HG03520 (cell line): ENCODE measurements at regions not wholly inside any gene's neighbourhood (a gene's known extent, or its start where the extent isn't known, plus 50 kb on each side); places are given as distances from the start of the nearest gene placed in this dataset.

ENCODE experiments used
- ATAC-seq: cut with Tn5 transposase; IDR thresholded peaks from one replicate; pipeline ENCODE4 v1.9.1; 2021; ENCODE audit warnings: mild to moderate bottlenecking, moderate library complexity; ENCODE audit not compliant: unreplicated experiment

DNA sequence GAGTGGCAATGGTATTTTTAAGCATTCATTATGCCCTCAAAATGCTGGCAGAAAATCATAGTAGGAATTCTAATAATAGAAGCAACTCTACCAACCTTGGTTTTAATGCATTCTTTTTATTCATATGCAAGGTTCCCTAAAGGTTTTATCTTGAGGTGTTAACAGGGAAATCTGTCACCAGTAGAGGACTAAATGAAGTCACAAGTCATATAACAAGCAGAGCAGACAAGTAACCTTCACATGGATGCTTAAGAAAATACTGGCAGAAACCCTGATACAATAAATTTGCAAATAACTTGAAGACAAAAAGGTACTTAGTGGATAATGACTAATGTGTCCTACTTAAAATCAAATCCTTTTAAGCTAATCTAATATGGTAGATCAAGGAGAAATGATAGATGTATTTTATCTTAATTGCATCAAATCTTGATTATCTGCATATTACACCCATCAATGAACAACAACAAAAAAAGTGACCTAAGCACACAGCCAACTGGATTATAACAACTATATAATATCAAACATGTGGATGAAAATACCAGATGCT lies 73.3 kb downstream of the RFC3 start:
- ATAC-seq: no peak

DNA sequence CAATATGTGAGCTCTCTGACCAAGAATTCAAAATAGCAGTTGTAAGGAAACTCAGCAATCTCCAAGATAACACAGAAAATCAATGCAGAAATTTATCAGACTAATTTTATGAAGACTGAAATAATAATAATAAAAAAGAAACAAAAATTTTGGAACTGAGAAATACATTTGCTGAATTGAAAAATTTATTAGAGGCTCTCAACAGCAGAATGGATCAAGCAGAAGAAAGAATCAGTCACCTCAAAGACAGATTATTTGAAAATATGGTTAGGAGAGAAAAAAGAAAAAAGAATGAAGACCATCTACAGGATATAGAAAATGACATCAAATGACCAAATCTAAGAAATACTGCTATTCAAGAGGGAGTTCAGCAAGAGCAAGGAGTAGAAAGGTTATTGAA lies 75.6 kb downstream of the RFC3 start:
- ATAC-seq: no peak

DNA sequence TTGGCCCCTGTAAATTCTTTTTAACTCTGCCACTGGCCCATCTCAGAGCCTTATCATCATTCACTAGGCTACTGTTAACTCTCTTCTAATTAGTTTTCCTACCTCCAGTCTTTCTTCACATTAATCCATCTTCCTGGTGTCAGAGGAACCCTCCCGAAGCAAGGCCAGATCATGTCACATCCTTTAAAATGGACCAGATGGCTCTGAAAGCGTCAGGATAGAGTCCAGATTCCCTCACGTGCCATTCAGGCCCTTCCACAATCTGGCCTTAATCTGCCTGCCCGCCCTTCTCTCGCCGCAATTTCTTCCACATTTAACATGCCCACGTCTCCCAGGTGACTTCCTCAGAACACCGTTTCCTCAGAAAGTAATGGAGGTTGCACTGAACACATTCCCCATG lies 86.5 kb downstream of the RFC3 start:
- ATAC-seq: no peak

DNA sequence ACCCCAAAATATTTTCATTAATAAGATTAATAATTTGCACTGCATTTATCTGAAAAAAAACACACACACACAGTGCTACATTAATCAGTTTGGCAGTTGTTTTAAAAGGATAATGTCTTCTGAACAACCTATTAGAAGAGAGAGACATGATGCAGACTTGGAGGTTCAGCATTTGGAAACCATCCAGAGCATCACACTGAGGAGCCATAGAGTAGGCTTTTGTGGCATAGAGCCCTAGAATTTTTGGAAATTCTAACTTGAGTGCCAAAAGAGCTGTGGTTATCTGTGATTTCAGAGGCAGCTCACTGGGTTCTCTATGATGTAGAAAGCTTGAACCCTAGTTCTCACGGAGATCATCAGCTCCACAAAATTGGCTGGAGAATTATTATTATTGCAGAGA lies 90.2 kb downstream of the RFC3 start:
- no peak for ATAC-seq

DNA sequence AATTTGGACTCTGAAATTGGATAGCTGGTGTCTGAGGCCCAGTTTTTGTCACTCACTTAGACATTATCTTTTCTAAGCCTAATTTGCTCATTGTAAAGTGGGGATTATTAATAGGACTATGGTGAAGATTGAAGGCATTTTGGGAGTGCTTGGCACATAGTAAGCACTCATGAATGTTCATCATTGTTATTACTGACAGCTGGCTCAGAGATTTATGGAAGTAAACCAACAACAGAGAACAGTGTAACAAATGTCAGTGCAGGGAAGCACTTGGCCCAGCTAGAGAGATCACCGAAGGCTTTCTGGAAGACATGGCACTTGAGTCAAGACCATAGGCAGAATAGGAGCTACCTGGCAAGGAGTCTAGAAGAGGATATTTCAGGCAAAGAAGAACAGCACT lies 92.3 kb downstream of the RFC3 start:
- no peak for ATAC-seq

DNA sequence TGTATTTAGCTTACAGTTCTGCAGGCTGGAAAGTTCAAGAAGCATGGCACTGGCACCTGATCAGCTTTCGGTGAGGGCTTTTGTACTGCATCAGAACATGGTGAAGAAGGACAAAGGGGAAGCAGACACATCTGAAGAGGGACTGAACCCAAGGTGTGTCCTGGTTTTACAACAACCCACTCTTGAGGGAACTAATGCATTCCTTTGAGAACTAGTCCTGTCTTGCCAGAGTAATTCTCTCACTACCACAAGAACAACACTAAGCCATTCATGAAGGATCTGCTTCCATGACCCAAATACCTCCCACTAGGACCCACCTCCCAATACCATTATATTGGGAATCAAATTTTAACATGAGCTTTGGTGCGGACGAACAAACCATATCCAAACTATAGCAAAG lies 93.6 kb downstream of the RFC3 start:
- ATAC-seq: no peak

DNA sequence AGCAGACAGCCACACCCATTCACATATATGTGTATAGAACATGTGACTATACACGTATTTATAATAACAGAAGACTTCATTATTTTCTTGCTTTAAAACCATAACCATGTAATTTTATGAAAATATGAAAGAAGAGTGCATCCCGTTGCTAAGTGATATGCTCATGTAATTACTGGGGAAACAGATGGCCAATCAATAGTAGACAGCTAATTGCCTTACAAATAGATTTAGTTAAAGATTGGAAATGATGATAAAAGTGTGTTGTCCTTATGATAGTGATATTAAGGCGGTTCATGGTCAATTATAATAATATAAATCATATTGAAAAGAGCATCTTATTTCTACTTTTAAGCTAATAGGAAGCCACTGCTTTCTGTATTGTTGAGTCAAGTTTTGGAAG lies 95.9 kb downstream of the RFC3 start:
- ATAC-seq: no peak

DNA sequence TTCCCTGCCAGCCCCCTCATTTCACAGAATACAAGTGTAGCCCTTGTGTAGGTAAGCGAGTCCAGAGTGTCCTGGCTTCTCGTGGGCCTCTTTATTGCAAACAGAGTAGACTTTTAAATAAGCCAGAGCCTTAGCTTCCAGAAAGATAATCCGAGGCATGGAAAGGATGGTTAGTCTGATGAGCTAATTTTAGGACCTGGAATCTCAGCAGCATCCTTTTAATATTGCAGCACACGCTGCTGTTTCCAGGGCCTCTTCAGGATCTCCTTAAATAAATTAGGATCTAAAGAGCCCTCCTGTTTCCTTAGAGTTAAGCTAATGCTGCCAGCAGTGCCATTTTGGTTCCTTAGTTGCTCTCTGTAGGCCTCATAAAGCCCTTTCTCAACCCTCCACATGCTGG lies 99.2 kb downstream of the RFC3 start:
- no peak for ATAC-seq

DNA sequence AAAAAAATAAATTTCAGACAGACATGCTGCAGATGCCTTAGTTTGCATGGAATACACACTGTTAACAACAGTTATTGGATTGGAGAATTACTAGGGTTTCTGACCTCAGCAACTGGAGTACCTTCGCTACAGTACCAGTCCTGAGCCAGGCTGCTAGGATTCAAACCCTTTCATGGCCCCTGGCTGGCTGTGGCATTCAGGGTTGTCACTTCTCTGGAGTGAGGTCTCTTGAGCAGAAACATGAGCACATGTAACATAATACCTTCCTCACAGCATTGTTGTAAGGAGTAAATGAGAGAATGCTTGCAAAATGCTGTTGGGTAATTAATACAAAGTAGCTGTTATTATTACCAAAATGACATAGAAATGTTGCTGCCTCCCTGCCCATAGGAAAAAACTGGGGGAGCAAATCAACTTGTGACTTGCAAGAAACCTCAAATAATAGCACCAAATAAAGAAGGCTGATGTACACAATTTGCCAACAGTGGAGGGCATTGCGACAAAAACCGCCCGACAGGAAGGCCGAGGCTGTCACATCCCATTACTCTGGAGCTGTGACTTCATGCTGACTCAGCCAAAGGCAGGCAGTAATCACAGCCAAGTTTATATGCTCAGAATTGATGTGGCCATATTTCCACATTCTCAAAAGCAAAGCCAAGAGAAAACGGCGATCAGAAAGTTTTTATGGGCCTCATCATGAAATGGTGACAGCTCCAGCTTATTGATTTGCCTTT lies 100.4 kb downstream of the RFC3 start:
- no peak for ATAC-seq

DNA sequence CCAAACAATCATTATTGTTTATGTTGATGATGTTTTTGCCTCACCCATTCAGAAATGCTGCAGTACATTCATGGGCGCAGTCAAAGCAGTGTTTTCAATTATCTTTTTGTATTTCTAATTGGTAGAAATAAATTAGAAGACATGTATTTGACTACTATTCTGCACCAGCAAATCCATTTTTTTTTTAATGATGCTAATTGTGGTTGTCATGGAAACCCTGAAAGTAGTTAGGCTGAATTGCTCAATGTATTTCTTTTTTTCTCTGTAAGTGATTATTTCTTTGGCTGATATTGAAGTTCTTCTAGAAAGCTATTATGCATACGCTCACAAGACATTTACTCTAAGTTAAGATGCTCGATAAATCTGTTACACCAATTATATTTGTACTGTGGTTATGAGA lies 101.2 kb downstream of the RFC3 start:
- ATAC-seq: no peak

DNA sequence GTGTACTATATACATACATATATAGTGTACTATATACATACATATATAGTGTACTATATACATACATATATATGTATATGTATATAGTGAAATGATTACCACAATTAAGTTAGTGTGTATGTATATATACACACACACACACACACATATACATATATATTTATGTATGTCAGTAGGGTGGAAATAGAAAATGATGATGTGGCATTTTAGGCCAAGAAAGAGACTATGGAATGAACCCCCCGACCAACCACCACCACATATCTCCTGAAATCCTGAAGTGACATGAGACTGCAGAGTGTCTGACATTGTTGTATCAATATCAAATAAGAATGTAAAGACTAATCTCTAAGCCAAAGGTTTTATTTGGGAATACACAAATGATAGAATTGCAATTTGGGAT lies 107.6 kb downstream of the RFC3 start:
- ATAC-seq: no peak

DNA sequence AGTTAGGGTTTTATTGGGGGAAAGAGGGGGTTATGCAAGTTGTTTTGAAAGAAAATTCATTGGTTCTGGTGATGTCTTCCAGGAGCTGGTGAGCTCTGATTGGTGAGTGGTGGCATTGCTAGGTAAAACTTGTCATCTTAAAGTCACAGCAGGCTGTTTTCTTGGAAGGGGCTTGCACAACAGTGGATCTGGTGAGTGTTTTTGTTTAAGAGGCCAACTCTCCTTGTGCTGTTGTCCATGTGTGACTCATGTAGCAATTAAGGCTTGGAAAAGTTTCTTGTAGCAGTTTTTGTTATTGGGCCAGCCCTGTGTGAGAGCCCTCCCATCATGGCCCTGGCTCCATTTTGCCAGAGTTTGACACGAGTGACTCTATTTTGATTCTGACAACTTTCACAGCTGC lies 109.4 kb downstream of the RFC3 start:
- no peak for ATAC-seq

DNA sequence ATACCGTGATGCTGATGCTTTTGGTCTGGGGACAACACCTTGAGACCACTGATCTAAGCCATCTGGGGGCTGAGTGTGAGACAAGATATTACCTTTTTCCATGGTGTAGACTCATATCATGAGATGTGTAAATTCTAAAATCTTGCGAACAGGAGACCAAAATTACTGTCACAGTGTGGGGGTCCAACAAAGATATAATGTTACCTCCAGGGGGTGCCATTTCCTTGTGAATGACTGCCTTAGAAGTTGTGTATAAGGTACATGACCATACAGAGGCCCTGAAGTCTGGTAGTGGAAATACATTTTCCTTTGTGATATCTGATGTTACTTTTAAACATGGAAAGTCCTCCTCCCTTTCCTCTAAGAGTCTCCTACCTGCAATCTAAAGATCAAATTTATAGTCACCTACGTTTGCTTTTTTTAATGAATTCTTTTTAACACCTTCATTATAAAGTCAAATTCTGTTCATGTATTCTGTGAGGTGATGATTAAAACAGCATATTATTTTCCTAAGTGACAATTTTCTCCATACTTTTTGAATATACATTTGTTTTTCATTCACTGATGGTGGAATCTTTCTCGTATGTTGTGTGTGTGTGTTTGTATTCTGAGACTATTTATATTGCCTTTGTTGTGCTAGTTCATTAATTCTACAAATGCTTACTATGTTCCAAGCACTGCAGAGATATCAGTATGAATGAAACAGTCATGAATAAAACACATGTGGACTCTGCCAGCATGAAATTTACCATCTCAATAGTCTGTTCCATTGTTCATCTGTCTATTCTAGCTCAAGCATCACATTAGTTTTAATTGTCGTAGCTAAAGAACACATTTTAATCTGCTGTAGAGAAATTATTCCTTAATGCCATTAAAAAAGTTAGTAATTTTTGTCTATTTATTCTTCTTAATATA lies 113.7 kb downstream of the RFC3 start:
- peak; percentile 81 for ATAC-seq

DNA sequence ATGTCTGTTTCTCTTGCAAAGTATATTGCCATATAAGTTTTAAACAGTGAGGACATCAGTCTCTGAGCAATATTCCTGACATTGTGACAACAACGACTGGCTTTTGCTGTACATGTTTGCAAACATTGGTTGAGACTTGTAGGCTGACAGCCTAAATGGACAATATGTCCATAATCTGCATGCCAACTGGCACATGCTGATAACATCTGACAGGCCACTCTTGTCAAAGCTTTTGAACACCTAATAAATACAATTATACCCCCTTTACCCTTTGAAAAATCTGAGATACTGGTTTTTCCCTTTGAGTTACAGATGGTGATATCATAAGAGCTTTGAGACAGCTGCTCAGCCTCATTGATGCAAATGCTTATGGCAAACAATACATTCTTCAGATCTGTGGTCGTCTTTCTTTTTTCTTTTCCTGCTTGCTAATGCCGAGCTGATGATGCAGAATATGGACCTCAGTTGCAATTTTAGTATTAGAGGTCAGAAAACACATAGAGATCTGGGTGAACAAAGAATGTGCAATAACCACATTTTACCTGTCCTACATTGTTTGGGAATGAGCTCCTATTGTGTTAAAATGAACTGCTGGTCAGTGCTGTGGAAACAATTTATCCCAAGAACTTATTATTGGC lies 114.9 kb downstream of the RFC3 start:
- no peak for ATAC-seq

DNA sequence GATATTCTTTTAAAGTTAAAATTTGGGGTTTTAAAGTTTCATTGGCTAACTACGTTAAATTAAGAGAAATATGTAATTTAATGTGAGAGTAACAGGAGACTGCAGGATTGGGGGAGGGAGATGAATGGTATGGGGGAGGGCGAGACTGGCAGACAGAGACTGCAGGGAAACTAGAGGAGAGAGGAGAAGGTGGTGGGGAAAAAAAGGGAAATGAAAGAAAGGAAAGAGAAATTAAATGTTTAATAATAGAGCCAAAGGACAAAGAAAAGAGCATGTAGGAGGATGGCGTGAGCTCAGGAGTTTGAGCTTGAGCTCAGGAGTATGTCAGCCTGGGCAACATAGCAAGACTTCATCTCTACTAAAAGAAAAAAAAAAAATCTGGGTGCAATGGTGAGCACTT lies 115.9 kb downstream of the RFC3 start:
- ATAC-seq: no peak

DNA sequence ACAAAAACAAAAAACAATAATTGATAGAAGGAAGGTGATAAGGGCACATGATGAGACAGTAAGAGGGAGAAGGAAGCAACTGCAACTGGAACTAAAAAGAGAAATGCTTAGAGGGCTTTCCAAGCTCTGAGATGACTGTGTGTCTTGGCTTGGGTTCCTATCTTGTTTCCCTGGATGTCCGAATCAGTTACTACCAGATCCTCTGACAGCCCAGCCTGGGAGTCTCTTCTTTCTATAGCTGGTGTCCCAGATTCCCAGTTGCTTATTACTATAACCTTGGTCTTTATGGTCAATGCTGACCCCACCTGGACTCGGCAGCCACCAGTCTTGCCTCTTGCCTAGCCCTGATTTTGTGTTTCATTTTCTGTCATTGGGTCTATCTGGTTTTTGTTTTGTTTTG lies 116.4 kb downstream of the RFC3 start:
- no peak for ATAC-seq

DNA sequence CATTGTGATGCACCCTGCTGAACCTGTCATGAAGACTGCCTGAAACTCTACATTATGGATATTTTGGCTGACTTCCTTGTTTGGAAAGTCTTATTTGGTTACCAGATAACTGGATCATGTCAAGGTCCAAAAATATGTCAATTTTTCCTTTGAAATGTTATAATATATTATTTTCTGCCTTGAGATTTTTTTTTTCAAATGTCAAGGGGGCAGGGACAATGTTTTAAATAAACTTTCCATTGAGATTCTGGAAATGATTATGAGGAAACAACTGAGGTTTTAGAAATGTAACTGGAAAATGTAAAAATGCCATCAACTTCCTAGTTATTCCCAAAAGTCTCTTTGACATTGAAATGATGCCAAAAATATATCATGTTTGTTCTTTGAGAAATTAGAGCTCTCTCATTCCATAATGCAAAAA lies 117.0 kb downstream of the RFC3 start:
- ATAC-seq: no peak

DNA sequence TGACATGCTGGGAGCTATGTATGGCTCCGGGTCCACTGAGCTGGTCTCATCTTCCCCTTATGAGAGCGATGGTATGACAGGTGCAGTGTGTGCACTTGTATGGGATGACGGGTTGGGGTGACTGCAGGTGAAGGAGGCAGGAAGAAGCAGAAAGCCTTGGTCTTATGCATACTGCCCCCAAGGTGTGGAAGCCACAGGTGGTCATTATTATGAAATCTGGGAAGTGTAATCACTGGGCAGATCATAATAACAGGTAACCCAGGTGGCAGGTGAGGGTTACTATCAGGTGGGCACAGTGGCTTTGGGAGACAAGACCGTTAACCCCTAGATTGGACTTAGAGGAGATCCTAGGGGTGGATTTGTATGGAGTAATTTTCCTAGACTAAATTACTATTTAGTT lies 118.0 kb downstream of the RFC3 start:
- ATAC-seq: no peak

DNA sequence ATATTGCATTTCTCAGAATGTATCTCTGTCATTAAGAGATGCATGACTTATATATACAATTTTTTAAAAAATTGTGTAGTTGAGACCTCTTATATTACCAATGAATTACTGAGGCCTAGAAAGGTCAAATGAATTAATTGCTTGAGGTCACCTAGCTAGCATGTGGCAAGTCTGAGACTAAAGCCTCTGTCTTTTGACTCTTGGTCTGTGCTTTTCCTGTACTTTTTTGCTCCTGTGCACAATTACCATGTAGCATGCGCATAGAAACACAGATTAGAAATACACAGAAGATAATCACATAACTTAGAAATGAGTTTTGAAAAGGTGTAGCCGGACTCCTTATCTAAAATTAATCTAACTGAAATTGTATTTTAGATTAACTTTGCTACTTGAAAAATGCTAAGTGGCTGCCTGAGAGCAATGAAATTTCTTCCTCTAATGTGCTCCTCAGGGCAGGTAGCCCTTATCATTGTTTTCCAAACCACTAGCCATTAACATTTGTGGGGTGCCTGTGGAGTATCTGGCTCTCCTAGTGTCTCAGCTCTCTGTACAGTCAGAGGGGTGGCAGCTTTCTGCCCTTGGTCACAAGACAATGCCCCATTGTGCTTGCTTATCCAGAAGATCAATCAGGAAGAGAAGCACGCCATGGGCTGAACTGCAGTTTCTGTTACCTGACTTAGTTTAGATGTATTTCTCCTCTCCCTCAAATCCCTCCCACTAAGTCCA lies 119.6 kb downstream of the RFC3 start:
- no peak for ATAC-seq

DNA sequence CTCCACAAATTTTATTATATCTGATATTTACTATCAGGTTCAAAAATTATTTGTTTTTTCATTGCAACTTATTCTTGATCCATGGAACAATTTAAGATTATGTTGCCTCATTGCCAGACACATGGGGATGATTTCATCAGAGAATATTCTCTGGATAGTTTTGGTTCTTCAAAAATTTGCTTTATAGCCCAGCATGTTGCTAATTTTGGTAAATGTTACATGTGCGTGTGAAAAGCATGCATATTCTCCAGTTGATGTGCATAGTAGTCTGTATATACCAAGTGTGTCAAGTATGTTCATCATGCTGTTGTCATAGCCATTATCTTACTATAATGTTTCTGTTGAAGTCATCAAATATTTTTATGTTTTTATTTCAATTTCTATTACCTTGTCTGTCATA lies 122.3 kb downstream of the RFC3 start:
- ATAC-seq: no peak

DNA sequence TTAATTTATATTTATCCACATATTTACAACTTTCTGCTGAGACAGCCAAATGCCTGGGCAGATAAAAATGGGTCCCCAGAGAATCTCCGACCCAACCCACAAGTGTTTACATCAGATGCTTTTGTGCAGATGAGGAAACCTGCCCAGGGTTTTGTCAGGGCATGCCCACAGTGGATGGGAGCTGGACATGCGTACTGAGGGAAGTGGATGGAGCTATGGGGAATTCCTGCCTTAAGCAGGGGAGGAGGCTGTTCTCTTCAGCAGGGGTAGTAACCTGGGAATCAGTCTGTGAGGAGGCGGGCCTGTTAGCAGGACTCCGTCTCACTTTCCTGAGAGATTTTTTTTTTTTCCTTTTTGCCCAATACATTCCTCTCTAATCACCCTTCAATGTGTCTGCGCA lies 122.9 kb downstream of the RFC3 start:
- ATAC-seq: no peak
